IPS-18c (cell line): ENCODE measurements at regions not wholly inside any gene's neighbourhood (a gene's known extent, or its start where the extent isn't known, plus 50 kb on each side); places are given as distances from the start of the nearest gene placed in this dataset.
"Not testable (repeated sequence)": the region's sequence is repeated elsewhere in the genome, so short reads cannot be mapped to it uniquely, and the experiment has no call there.

ENCODE experiments used
- H3K4me3 ChIP-seq: 2 replicates; pipeline ENCODE4 v1.7.0; 2013; ENCODE audit warnings: low read depth, mild to moderate bottlenecking, low read length, moderate library complexity; ENCODE audit not compliant: insufficient read depth
- H3K9me3 ChIP-seq: one replicate; pipeline ENCODE4 v1.6.1; 2013; ENCODE audit warnings: mild to moderate bottlenecking, low read length, moderate library complexity; ENCODE audit not compliant: control insufficient read depth, insufficient read depth

GRCh38 chr19:23984911-23985310 lies 70.2 kb downstream of the ZNF726 start:
- not testable (repeated sequence) for H3K9me3 ChIP-seq, H3K4me3 ChIP-seq

GRCh38 chr19:23986623-23987022 lies 71.9 kb downstream of the ZNF726 start:
- no peak overlapping the region for H3K4me3 ChIP-seq
- H3K9me3 ChIP-seq = peaks cover 8% of the 10 kb centered on the region

- Histone ChIP-seq H3K4me3 (no peak overlapping the region), H3K9me3 (peaks cover 12% of the 10 kb centered on the region)
Observed at GRCh38 chr19:23991170-23991569, 76.5 kb downstream of the ZNF726 start.

GRCh38 chr19:23992348-23992747 lies 77.7 kb downstream of the ZNF726 start:
- Histone ChIP-seq H3K9me3 (peaks cover 17% of the 10 kb centered on the region), H3K4me3 (no peak overlapping the region)

GRCh38 chr19:23993440-23993839 lies 78.8 kb downstream of the ZNF726 start:
- peaks cover 25% of the 10 kb centered on the region for H3K9me3 ChIP-seq
- no peak overlapping the region for H3K4me3 ChIP-seq

GRCh38 chr19:23996549-23996948 lies 81.9 kb downstream of the ZNF726 start:
- H3K9me3 ChIP-seq = peaks cover 26% of the 10 kb centered on the region
- H3K4me3 ChIP-seq = no peak overlapping the region

- Histone ChIP-seq H3K9me3 (peaks cover 41% of the 10 kb centered on the region), H3K4me3 (peak overlapping the region; percentile 11; the same call in 1 of the 2 replicates)
Observed at GRCh38 chr19:23998568-23998967, 83.9 kb downstream of the ZNF726 start.

- H3K9me3 ChIP-seq = peaks cover 40% of the 10 kb centered on the region
- H3K4me3 ChIP-seq = no peak overlapping the region
Observed at GRCh38 chr19:23999821-24000610, 85.3 kb downstream of the ZNF726 start.

GRCh38 chr19:24000656-24001055 lies 86.0 kb downstream of the ZNF726 start:
- Histone ChIP-seq H3K4me3 (no peak overlapping the region), H3K9me3 (peaks cover 40% of the 10 kb centered on the region)

GRCh38 chr19:24002256-24002945 lies 84.6 kb upstream of the ZNF254 start:
- Histone ChIP-seq H3K9me3 (peaks cover 32% of the 10 kb centered on the region), H3K4me3 (no peak overlapping the region)

- peaks cover 27% of the 10 kb centered on the region for H3K9me3 ChIP-seq
- H3K4me3 ChIP-seq = no peak overlapping the region
Observed at GRCh38 chr19:24003537-24003936, 83.5 kb upstream of the ZNF254 start.

GRCh38 chr19:24004166-24004565 lies 82.8 kb upstream of the ZNF254 start:
- Histone ChIP-seq H3K9me3 (peaks cover 27% of the 10 kb centered on the region), H3K4me3 (no peak overlapping the region; the same call in 1 of the 2 replicates)

- H3K4me3 ChIP-seq = no peak overlapping the region
- no peaks in the 10 kb centered on the region for H3K9me3 ChIP-seq
Observed at GRCh38 chr19:24029941-24030636, 56.9 kb upstream of the ZNF254 start.

GRCh38 chr19:24032651-24033050 lies 54.3 kb upstream of the ZNF254 start:
- Histone ChIP-seq H3K9me3 (peaks cover 2% of the 10 kb centered on the region), H3K4me3 (no peak overlapping the region)

- Histone ChIP-seq H3K4me3 (peak overlapping the region; percentile 99), H3K9me3 (peaks cover 2% of the 10 kb centered on the region)
Observed at GRCh38 chr19:24033301-24033962, 53.6 kb upstream of the ZNF254 start.

- Histone ChIP-seq H3K9me3 (peaks cover 2% of the 10 kb centered on the region), H3K4me3 (peak overlapping the region; percentile 99)
Observed at GRCh38 chr19:24033963-24034342, 53.0 kb upstream of the ZNF254 start.

- H3K9me3 ChIP-seq, H3K4me3 ChIP-seq: not testable (repeated sequence)
Observed at GRCh38 chr19:24035261-24035880, 51.6 kb upstream of the ZNF254 start.
